GM23338 (cell line): ENCODE measurements at regions not wholly inside any gene's neighbourhood (a gene's known extent, or its start where the extent isn't known, plus 50 kb on each side); places are given as distances from the start of the nearest gene placed in this dataset.

ENCODE experiments used
- ATAC-seq: fragments of 200-7000 bp; cut with Tn5 transposase; 3 replicates; pipeline ENCODE4 v1.9.1; 2020
- DNase-seq: peaks from one replicate; pipeline ENCODE4 v3.0.0-alpha.2; 2015; ENCODE audit warnings: low spot score
- H2AFZ ChIP-seq: fragments of 200-600 bp; sonication (generic); 2 replicates; pipeline ENCODE4 v1.8.0; 2016; ENCODE audit warnings: antibody characterized with exemption, mild to moderate bottlenecking, moderate library complexity
- H3F3A ChIP-seq: fragments of 200-600 bp; sonication (generic); replicated peaks from 2 replicates; pipeline ENCODE4 v1.8.0; 2017; ENCODE audit warnings: antibody characterized with exemption, mixed run types, low read depth
- H3K27ac ChIP-seq: fragments of 200-600 bp; sonication (generic); 2 replicates; pipeline ENCODE4 v1.6.1; 2016; ENCODE audit warnings: low read depth
- H3K27me3 ChIP-seq: fragments of 200-600 bp; sonication (generic); 2 replicates; pipeline ENCODE4 v1.8.0; 2016; ENCODE audit warnings: mild to moderate bottlenecking, mixed run types, moderate library complexity; ENCODE audit not compliant: insufficient read depth
- H3K36me3 ChIP-seq: fragments of 200-600 bp; sonication (generic); 2 replicates; pipeline ENCODE4 v1.8.0; 2016; ENCODE audit warnings: mild to moderate bottlenecking; ENCODE audit not compliant: insufficient read depth
- H3K4me1 ChIP-seq: fragments of 200-600 bp; sonication (generic); 2 replicates; pipeline ENCODE4 v1.8.0; 2016; ENCODE audit warnings: mild to moderate bottlenecking, moderate library complexity; ENCODE audit not compliant: insufficient read depth
- H3K4me2 ChIP-seq: fragments of 200-600 bp; sonication (generic); 2 replicates; pipeline ENCODE4 v1.7.1; 2017; ENCODE audit warnings: mixed run types
- H3K4me3 ChIP-seq: fragments of 200-600 bp; sonication (generic); 2 replicates; pipeline ENCODE4 v1.6.1; 2016; ENCODE audit warnings: mixed run types
- H3K79me2 ChIP-seq: fragments of 200-600 bp; sonication (generic); replicated peaks from 2 replicates; pipeline ENCODE4 v1.8.0; 2017; ENCODE audit warnings: mild to moderate bottlenecking; ENCODE audit not compliant: insufficient read depth
- H3K9me2 ChIP-seq: fragments of 200-600 bp; sonication (generic); 2 replicates; pipeline ENCODE4 v1.8.0; 2017; ENCODE audit not compliant: insufficient read depth
- H4K20me1 ChIP-seq: fragments of 200-600 bp; sonication (generic); replicated peaks from 2 replicates; pipeline ENCODE4 v1.8.0; 2017; ENCODE audit warnings: mild to moderate bottlenecking; ENCODE audit not compliant: insufficient read depth
- H3K27ac Mint-ChIP-seq: 2 replicates; pipeline ENCODE4 v1.8.0; 2020; ENCODE audit warnings: inconsistent platforms, mild to moderate bottlenecking, moderate library complexity, mixed read lengths
- H3K27me3 Mint-ChIP-seq: 3 replicates; pipeline ENCODE4 v1.8.0; 2022; ENCODE audit warnings: low read depth, mild to moderate bottlenecking, moderate library complexity, mixed read lengths, inconsistent platforms; ENCODE audit not compliant: insufficient read depth, poor library complexity
- H3K36me3 Mint-ChIP-seq: 3 replicates; pipeline ENCODE4 v1.8.0; 2021; ENCODE audit warnings: low read depth, mild to moderate bottlenecking, inconsistent platforms, moderate library complexity, mixed read lengths
- H3K4me1 Mint-ChIP-seq: 3 replicates; pipeline ENCODE4 v1.8.0; 2020; ENCODE audit warnings: mild to moderate bottlenecking, inconsistent platforms, mixed read lengths
- H3K4me3 Mint-ChIP-seq: 3 replicates; pipeline ENCODE4 v1.8.0; 2021; ENCODE audit warnings: moderate library complexity, mild to moderate bottlenecking, inconsistent platforms, mixed read lengths
- H3K9me3 Mint-ChIP-seq: 3 replicates; pipeline ENCODE4 v1.8.0; 2020; ENCODE audit warnings: moderate library complexity, mild to moderate bottlenecking, inconsistent platforms, mixed read lengths
- CREB1 ChIP-seq: fragments of 250-450 bp; sonication (Bioruptor Pico); IDR thresholded peaks from 2 replicates; pipeline ENCODE4 v1.5.0; 2020; ENCODE audit warnings: low read depth, mild to moderate bottlenecking, moderate library complexity
- CTCF ChIP-seq, 2 experiments: fragments of 200-600 bp in 1 of 2; sonication (generic) in 1 of 2; conservative IDR thresholded peaks; 2 replicates each; pipeline versions ENCODE4 v1.5.1 to v1.6.1; 2016 to 2017; ENCODE audit warnings: antibody characterized with exemption in 2 of 2, low read depth in 2 of 2, mild to moderate bottlenecking in 2 of 2, moderate library complexity in 1 of 2
- ETS1 ChIP-seq: IDR thresholded peaks from 2 replicates; pipeline ENCODE4 v1.6.1; 2016; ENCODE audit warnings: antibody characterized with exemption
- EZH2 ChIP-seq: fragments of 200-600 bp; sonication (generic); IDR thresholded peaks from one replicate; pipeline ENCODE4 v1.8.0; 2017; ENCODE audit warnings: antibody characterized with exemption, mild to moderate bottlenecking, low read depth; ENCODE audit not compliant: unreplicated experiment
- EZH2phosphoT487 ChIP-seq: fragments of 200-600 bp; sonication (generic); IDR thresholded peaks from one replicate; pipeline ENCODE4 v1.8.1; 2018; ENCODE audit warnings: antibody characterized with exemption; ENCODE audit not compliant: unreplicated experiment
- JUNB ChIP-seq: IDR thresholded peaks from one replicate; pipeline ENCODE4 v1.6.1; 2016; ENCODE audit warnings: antibody characterized with exemption; ENCODE audit not compliant: unreplicated experiment
- NANOG ChIP-seq: IDR thresholded peaks from 2 replicates; pipeline ENCODE4 v1.6.1; 2016; ENCODE audit warnings: antibody characterized with exemption, borderline replicate concordance
- POLR2AphosphoS5 ChIP-seq: IDR thresholded peaks from 2 replicates; pipeline ENCODE4 v1.6.1; 2016; ENCODE audit warnings: antibody characterized with exemption, low read depth
- STAT1 ChIP-seq: IDR thresholded peaks from one replicate; pipeline ENCODE4 v1.6.1; 2016; ENCODE audit warnings: antibody characterized with exemption; ENCODE audit not compliant: unreplicated experiment
- ZNF114 ChIP-seq: fragments of 250-450 bp; sonication (Bioruptor Pico); IDR thresholded peaks from 2 replicates; pipeline ENCODE4 v1.5.0; 2020; ENCODE audit warnings: mild to moderate bottlenecking, moderate library complexity
- ZNF331 ChIP-seq: fragments of 250-450 bp; sonication (Bioruptor Pico); IDR thresholded peaks from 2 replicates; pipeline ENCODE4 v1.5.0; 2020; ENCODE audit warnings: low read depth, mild to moderate bottlenecking, moderate library complexity
- TF ChIP-seq, protein P1 (sequence below): fragments of 250-450 bp; sonication (Bioruptor Pico); IDR thresholded peaks from 2 replicates; pipeline ENCODE4 v1.5.0; 2020; ENCODE audit warnings: mild to moderate bottlenecking, moderate library complexity
- TF ChIP-seq, protein P2 (sequence below): IDR thresholded peaks from one replicate; pipeline ENCODE4 v1.6.1; 2018; ENCODE audit warnings: antibody characterized with exemption; ENCODE audit not compliant: unreplicated experiment

GRCh38 chr1:166740668-166741276 is 98.5 kb upstream of the POGK start (continued):
- TF ChIP-seq, protein P1, sequence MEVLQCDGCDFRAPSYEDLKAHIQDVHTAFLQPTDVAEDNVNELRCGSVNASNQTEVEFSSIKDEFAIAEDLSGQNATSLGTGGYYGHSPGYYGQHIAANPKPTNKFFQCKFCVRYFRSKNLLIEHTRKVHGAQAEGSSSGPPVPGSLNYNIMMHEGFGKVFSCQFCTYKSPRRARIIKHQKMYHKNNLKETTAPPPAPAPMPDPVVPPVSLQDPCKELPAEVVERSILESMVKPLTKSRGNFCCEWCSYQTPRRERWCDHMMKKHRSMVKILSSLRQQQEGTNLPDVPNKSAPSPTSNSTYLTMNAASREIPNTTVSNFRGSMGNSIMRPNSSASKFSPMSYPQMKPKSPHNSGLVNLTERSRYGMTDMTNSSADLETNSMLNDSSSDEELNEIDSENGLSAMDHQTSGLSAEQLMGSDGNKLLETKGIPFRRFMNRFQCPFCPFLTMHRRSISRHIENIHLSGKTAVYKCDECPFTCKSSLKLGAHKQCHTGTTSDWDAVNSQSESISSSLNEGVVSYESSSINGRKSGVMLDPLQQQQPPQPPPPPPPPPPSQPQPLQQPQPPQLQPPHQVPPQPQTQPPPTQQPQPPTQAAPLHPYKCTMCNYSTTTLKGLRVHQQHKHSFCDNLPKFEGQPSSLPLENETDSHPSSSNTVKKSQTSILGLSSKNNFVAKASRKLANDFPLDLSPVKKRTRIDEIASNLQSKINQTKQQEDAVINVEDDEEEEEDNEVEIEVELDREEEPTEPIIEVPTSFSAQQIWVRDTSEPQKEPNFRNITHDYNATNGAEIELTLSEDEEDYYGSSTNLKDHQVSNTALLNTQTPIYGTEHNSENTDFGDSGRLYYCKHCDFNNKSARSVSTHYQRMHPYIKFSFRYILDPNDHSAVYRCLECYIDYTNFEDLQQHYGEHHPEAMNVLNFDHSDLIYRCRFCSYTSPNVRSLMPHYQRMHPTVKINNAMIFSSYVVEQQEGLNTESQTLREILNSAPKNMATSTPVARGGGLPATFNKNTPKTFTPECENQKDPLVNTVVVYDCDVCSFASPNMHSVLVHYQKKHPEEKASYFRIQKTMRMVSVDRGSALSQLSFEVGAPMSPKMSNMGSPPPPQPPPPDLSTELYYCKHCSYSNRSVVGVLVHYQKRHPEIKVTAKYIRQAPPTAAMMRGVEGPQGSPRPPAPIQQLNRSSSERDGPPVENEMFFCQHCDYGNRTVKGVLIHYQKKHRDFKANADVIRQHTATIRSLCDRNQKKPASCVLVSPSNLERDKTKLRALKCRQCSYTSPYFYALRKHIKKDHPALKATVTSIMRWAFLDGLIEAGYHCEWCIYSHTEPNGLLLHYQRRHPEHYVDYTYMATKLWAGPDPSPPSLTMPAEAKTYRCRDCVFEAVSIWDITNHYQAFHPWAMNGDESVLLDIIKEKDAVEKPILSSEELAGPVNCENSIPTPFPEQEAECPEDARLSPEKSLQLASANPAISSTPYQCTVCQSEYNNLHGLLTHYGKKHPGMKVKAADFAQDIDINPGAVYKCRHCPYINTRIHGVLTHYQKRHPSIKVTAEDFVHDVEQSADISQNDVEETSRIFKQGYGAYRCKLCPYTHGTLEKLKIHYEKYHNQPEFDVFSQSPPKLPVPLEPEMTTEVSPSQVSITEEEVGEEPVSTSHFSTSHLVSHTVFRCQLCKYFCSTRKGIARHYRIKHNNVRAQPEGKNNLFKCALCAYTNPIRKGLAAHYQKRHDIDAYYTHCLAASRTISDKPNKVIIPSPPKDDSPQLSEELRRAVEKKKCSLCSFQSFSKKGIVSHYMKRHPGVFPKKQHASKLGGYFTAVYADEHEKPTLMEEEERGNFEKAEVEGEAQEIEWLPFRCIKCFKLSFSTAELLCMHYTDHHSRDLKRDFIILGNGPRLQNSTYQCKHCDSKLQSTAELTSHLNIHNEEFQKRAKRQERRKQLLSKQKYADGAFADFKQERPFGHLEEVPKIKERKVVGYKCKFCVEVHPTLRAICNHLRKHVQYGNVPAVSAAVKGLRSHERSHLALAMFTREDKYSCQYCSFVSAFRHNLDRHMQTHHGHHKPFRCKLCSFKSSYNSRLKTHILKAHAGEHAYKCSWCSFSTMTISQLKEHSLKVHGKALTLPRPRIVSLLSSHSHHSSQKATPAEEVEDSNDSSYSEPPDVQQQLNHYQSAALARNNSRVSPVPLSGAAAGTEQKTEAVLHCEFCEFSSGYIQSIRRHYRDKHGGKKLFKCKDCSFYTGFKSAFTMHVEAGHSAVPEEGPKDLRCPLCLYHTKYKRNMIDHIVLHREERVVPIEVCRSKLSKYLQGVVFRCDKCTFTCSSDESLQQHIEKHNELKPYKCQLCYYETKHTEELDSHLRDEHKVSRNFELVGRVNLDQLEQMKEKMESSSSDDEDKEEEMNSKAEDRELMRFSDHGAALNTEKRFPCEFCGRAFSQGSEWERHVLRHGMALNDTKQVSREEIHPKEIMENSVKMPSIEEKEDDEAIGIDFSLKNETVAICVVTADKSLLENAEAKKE (CRISPR knock-in tag), result no peak
- TF ChIP-seq POLR2AphosphoS5, result no peak
- TF ChIP-seq CTCF (conservative IDR thresholded peaks at IDR 0.05; ENCODE audit: low read depth in 2 of 2), result no peak

DNA sequence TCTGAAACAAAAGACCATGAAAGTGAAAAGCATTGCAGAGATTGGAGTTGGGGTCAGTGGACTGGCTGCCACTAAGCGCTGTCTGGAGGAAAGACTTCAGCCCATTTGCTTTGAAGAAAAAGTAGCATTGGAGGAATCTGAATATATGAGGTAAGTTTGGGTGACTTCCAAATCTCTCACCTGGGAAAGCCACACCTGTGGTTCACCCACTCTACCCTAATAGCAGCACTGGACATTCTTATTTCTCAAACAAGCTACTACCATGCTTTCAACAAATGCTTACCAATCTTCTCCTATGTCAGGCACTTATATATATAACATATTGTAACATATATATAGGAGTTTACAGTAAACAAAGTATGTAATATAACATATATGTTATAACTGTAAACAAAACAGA is 76.0 kb upstream of the POGK start:
- H3K27me3 ChIP-seq, result no peaks in the 10 kb centered on the region
- H2AFZ ChIP-seq, result no peak overlapping the region
- Mint-ChIP-seq H3K4me3 (no peak overlapping the region), H3K27me3 (no peaks in the 10 kb centered on the region), H3K27ac (no peak overlapping the region), H3K9me3 (no peaks in the 10 kb centered on the region), H3K36me3 (no peaks in the 10 kb centered on the region; the same call in 2 of the 3 replicates), H3K4me1 (peaks cover 3% of the 10 kb centered on the region; the same call in 2 of the 3 replicates)
- 0 out of 2 replicates have a peak, but pooled peaks cover 8% of the 10 kb centered on the region for H3K4me1 ChIP-seq
- no peak for DNase-seq
- H3K4me2 ChIP-seq, result no peak overlapping the region
- H3K27ac ChIP-seq, result no peak overlapping the region
- ATAC-seq, result no peak
- no peak overlapping the region for H3K4me3 ChIP-seq
- no peaks in the 10 kb centered on the region for H4K20me1 ChIP-seq
- peaks cover 4% of the 10 kb centered on the region; the same call in 1 of the 2 replicates for H3K9me2 ChIP-seq
- no peaks in the 10 kb centered on the region for H3K79me2 ChIP-seq
- H3K36me3 ChIP-seq, result no peaks in the 10 kb centered on the region
- no peaks in the 10 kb centered on the region for H3F3A ChIP-seq
- TF ChIP-seq CREB1 (CRISPR knock-in tag) (no peak), ETS1 (no peak), EZH2 (no peak), ZNF331 (no peak), JUNB (no peak), STAT1 (no peak), NANOG (no peak), POLR2AphosphoS5 (no peak), EZH2phosphoT487 (no peak), ZNF114 (CRISPR knock-in tag) (no peak)
- TF ChIP-seq, protein P2, sequence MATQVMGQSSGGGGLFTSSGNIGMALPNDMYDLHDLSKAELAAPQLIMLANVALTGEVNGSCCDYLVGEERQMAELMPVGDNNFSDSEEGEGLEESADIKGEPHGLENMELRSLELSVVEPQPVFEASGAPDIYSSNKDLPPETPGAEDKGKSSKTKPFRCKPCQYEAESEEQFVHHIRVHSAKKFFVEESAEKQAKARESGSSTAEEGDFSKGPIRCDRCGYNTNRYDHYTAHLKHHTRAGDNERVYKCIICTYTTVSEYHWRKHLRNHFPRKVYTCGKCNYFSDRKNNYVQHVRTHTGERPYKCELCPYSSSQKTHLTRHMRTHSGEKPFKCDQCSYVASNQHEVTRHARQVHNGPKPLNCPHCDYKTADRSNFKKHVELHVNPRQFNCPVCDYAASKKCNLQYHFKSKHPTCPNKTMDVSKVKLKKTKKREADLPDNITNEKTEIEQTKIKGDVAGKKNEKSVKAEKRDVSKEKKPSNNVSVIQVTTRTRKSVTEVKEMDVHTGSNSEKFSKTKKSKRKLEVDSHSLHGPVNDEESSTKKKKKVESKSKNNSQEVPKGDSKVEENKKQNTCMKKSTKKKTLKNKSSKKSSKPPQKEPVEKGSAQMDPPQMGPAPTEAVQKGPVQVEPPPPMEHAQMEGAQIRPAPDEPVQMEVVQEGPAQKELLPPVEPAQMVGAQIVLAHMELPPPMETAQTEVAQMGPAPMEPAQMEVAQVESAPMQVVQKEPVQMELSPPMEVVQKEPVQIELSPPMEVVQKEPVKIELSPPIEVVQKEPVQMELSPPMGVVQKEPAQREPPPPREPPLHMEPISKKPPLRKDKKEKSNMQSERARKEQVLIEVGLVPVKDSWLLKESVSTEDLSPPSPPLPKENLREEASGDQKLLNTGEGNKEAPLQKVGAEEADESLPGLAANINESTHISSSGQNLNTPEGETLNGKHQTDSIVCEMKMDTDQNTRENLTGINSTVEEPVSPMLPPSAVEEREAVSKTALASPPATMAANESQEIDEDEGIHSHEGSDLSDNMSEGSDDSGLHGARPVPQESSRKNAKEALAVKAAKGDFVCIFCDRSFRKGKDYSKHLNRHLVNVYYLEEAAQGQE, result no peak
